OCI-LY7 (cell line): ENCODE measurements at regions not wholly inside any gene's neighbourhood (a gene's known extent, or its start where the extent isn't known, plus 50 kb on each side); places are given as distances from the start of the nearest gene placed in this dataset.

Experiments
- BruUV-seq: library from RNA; stranded (reverse); fragments of 400-500 nt; replicated peaks from 2 replicates; lab custom pipeline; 2021; lab: Mats Ljungman, UMichigan
- CTCF ChIA-PET: fragments of 300-600 bp; sonication (Branson Sonifier 250); formaldehyde crosslinking; loops from one replicate; lab custom pipeline; 2022; ENCODE audit warnings: antibody characterized with exemption; ENCODE audit not compliant: unreplicated experiment; lab: Charles Lee
- POLR2A ChIA-PET: fragments of 300-600 bp; sonication (Branson Sonifier 250); formaldehyde crosslinking; loops from one replicate; lab custom pipeline; 2022; ENCODE audit warnings: antibody characterized with exemption; lab: Charles Lee
- DNase-seq: peaks from one replicate; pipeline ENCODE4 v3.0.0-alpha.2; 2015; ENCODE audit warnings: low spot score
- H2AFZ ChIP-seq: fragments of 200-600 bp; sonication (generic), shearing (Covaris generic); 2 replicates; pipeline ENCODE4 v1.6.1; 2014; ENCODE audit warnings: mild to moderate bottlenecking, antibody characterized with exemption, low read length, moderate library complexity
- H3K27ac ChIP-seq: fragments of 200-600 bp; sonication (generic); 2 replicates; pipeline ENCODE4 v1.5.1; 2014; ENCODE audit warnings: mixed run types, low read depth, mild to moderate bottlenecking, moderate library complexity, low read length, inconsistent platforms; ENCODE audit not compliant: poor library complexity, severe bottlenecking
- H3K36me3 ChIP-seq: fragments of 200-600 bp; sonication (generic); 2 replicates; pipeline ENCODE4 v1.6.1; 2014; ENCODE audit warnings: mild to moderate bottlenecking, antibody characterized with exemption, low read length, moderate library complexity, mixed read lengths; ENCODE audit not compliant: insufficient read depth
- H3K4me1 ChIP-seq: fragments of 200-600 bp; sonication (generic); 2 replicates; pipeline ENCODE4 v1.5.1; 2014; ENCODE audit warnings: mild to moderate bottlenecking, low read length; ENCODE audit not compliant: insufficient read depth, poor library complexity, severe bottlenecking
- H3K4me2 ChIP-seq: fragments of 200-600 bp; sonication (generic); 2 replicates; pipeline ENCODE4 v1.6.1; 2014; ENCODE audit warnings: mild to moderate bottlenecking, low read length
- H3K4me3 ChIP-seq: fragments of 200-600 bp; sonication (generic); 2 replicates; pipeline ENCODE4 v1.5.1; 2014; ENCODE audit warnings: mild to moderate bottlenecking, low read depth, low read length; ENCODE audit not compliant: poor library complexity, severe bottlenecking
- H3K79me2 ChIP-seq: fragments of 200-600 bp; sonication (generic); 2 replicates; pipeline ENCODE4 v1.6.1; 2016; ENCODE audit warnings: low read depth, mild to moderate bottlenecking, low read length, moderate library complexity, mixed read lengths; ENCODE audit not compliant: insufficient read depth
- H3K9me2 ChIP-seq: fragments of 200-600 bp; sonication (generic); 2 replicates; pipeline ENCODE4 v1.6.1; 2016; ENCODE audit warnings: mild to moderate bottlenecking, low read length, mixed read lengths; ENCODE audit not compliant: insufficient read depth
- H3K9me3 ChIP-seq: fragments of 200-600 bp; sonication (generic); 2 replicates; pipeline ENCODE4 v1.6.1; 2014; ENCODE audit warnings: mild to moderate bottlenecking, mixed run types, low read length, mixed read lengths
- H4K20me1 ChIP-seq: fragments of 200-600 bp; sonication (generic); 2 replicates; pipeline ENCODE4 v1.6.1; 2014; ENCODE audit warnings: mild to moderate bottlenecking, antibody characterized with exemption, low read length, moderate library complexity, mixed read lengths; ENCODE audit not compliant: insufficient read depth
- EZH2phosphoT487 ChIP-seq: fragments of 200-600 bp; sonication (generic); IDR thresholded peaks from 2 replicates; pipeline ENCODE4 v1.6.1; 2018; ENCODE audit warnings: low read depth, borderline replicate concordance, mild to moderate bottlenecking, mixed run types, antibody characterized with exemption, low read length, moderate library complexity, mixed read lengths
- intact Hi-C: fragments of 100-400 bp; cut with micrococcal nuclease; formaldehyde crosslinking; loops from one replicate; pipeline ENCODE4 v1.10.0; 2022; ENCODE audit not compliant: unreplicated experiment
- TF ChIP-seq, protein P1 (sequence below): fragments of 200-600 bp; sonication (generic); conservative IDR thresholded peaks from 2 replicates; pipeline ENCODE4 v1.5.1; 2014; ENCODE audit warnings: mild to moderate bottlenecking, antibody characterized with exemption, low read length, moderate library complexity, mixed read lengths

DNA sequence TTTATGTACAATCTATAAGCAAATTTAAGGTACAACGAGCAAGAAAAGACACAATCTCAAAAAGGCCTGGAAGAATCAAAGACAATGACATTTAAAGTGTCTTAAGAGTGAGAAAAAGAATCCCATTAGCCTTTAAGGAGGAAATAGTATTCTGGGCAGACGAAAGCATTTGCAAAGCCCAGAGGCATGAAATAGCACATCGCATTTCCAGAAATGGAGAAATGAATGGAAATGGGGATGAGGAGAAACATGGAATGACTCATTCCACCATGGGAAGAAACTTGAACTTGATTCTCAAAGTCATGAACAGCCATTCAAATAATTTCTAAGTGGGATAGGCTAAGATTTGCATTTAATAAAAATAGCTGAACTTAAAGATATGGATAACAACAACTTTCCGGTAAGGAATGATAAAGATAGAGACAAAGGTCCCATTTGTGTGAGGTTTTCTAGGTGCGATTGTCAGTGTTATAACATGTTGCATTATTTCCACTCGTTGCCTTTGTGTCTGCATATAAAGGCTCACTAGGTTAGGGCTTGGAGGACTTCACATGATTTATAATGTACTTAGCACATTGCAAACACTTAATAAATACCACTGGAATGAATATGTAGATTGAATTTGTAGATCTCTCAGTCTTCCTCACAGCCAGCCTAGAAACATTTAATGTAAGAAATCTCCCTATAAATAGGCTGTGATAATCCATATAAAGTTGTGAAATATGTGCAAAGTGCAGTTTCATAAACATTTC, 310.3 kb upstream of the KLF6 start:
- intact Hi-C loops, result no loop called here
- TF ChIP-seq EZH2phosphoT487, result no peak
- TF ChIP-seq, protein P1, sequence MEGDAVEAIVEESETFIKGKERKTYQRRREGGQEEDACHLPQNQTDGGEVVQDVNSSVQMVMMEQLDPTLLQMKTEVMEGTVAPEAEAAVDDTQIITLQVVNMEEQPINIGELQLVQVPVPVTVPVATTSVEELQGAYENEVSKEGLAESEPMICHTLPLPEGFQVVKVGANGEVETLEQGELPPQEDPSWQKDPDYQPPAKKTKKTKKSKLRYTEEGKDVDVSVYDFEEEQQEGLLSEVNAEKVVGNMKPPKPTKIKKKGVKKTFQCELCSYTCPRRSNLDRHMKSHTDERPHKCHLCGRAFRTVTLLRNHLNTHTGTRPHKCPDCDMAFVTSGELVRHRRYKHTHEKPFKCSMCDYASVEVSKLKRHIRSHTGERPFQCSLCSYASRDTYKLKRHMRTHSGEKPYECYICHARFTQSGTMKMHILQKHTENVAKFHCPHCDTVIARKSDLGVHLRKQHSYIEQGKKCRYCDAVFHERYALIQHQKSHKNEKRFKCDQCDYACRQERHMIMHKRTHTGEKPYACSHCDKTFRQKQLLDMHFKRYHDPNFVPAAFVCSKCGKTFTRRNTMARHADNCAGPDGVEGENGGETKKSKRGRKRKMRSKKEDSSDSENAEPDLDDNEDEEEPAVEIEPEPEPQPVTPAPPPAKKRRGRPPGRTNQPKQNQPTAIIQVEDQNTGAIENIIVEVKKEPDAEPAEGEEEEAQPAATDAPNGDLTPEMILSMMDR, result no peak
- H3K27ac ChIP-seq, result no peak overlapping the region
- H2AFZ ChIP-seq, result no peak overlapping the region
- H3K4me1 ChIP-seq, result no peaks in the 10 kb centered on the region
- H4K20me1 ChIP-seq, result no peaks in the 10 kb centered on the region
- no peak overlapping the region for H3K4me3 ChIP-seq
- ChIA-PET POLR2A (interaction anchor here (0.6 kb wide), 1 partner anchor 570 kb away, joined by 3 read pairs; no protein-coding TSS in a partner anchor), CTCF (no interaction called here)
- no peaks in the 10 kb centered on the region for H3K79me2 ChIP-seq
- no peak for DNase-seq
- no TSS peak for BruUV-seq
- no peak overlapping the region for H3K4me2 ChIP-seq
- H3K36me3 ChIP-seq, result no peaks in the 10 kb centered on the region
- no peaks in the 10 kb centered on the region for H3K9me3 ChIP-seq
- no peaks in the 10 kb centered on the region for H3K9me2 ChIP-seq

DNA sequence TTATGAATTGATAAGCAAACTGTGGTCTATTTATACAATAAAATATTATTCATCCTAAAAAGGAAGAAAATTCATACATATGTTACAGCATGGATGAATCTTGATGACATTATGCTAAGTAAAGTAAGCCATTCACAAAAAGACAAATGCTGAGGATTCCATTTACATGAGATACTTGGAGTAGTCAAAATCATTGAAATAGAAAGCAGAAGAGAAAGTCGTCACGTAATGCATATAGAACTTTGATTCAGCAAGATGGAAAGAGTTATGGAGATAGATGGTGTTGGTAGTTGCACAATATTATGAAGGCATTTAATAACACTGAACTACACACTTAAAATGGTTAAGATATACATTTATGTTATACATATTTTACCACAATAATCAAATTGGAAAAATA, 309.7 kb upstream of the KLF6 start:
- no peaks in the 10 kb centered on the region for H3K4me1 ChIP-seq
- H4K20me1 ChIP-seq, result no peaks in the 10 kb centered on the region
- intact Hi-C loops, result no loop called here
- no peak overlapping the region for H3K4me3 ChIP-seq
- ChIA-PET CTCF (no interaction called here), POLR2A (interaction anchor here (0.6 to 0.7 kb wide), 2 partner anchors 323 to 570 kb away, joined by 3 read pairs; no protein-coding TSS in a partner anchor)
- no peaks in the 10 kb centered on the region for H3K9me3 ChIP-seq
- no peaks in the 10 kb centered on the region for H3K9me2 ChIP-seq
- no peak overlapping the region for H3K27ac ChIP-seq
- no TSS peak for BruUV-seq
- DNase-seq, result no peak
- H2AFZ ChIP-seq, result no peak overlapping the region
- TF ChIP-seq, protein P1, result no peak
- no peak for TF ChIP-seq EZH2phosphoT487
- no peaks in the 10 kb centered on the region for H3K36me3 ChIP-seq
- H3K79me2 ChIP-seq, result no peaks in the 10 kb centered on the region
- H3K4me2 ChIP-seq, result no peak overlapping the region

- Histone ChIP-seq H3K9me3 (no peaks in the 10 kb centered on the region), H3K27ac (no peak overlapping the region), H3K79me2 (no peaks in the 10 kb centered on the region), H3K4me1 (no peaks in the 10 kb centered on the region), H3K9me2 (no peaks in the 10 kb centered on the region), H4K20me1 (no peaks in the 10 kb centered on the region), H3K4me3 (no peak overlapping the region), H3K4me2 (no peak overlapping the region), H2AFZ (no peak overlapping the region), H3K36me3 (no peaks in the 10 kb centered on the region)
- ChIA-PET POLR2A (interaction anchor here (0.6 to 0.8 kb wide), 3 partner anchors 17 to 827 kb away, joined by 3 read pairs; no protein-coding TSS in a partner anchor), CTCF (no interaction called here)
- no peak for DNase-seq
- BruUV-seq, result no TSS peak
- intact Hi-C loops, result no loop called here
- no peak for TF ChIP-seq EZH2phosphoT487
- TF ChIP-seq, protein P1, result no peak
Observed at GRCh38 chr10:4093438-4093837, 308.4 kb upstream of the KLF6 start.
